Kidney tubule cell (primary cell): ENCODE measurements at regions not wholly inside any gene's neighbourhood (a gene's known extent, or its start where the extent isn't known, plus 50 kb on each side); places are given as distances from the start of the nearest gene placed in this dataset.
"Not testable (repeated sequence)": the region's sequence is repeated elsewhere in the genome, so short reads cannot be mapped to it uniquely, and the experiment has no call there.

Experiments
- DNase-seq: peaks from one replicate; pipeline ENCODE4 v3.0.0-alpha.2; 2018; ENCODE audit warnings: low spot score

- DNase-seq: no peak
Measured at GRCh38 chr6:6815732-6816131, 227.2 kb downstream of the LY86 start.

- no peak for DNase-seq
Measured at GRCh38 chr6:6816716-6817115, 228.2 kb downstream of the LY86 start.

- peak; percentile 36 for DNase-seq
Measured at GRCh38 chr6:6818078-6818639, 229.6 kb downstream of the LY86 start.

- DNase-seq: peak; percentile 98
Measured at GRCh38 chr6:6820641-6821238, 232.2 kb downstream of the LY86 start.

- DNase-seq: no peak
Measured at GRCh38 chr6:6821639-6822261, 233.2 kb downstream of the LY86 start.

GRCh38 chr6:6823030-6823429 is 234.5 kb downstream of the LY86 start:
- DNase-seq: no peak

GRCh38 chr6:6823568-6824224 is 235.2 kb downstream of the LY86 start:
- peak; percentile 36 for DNase-seq

GRCh38 chr6:6824381-6824780 is 235.9 kb downstream of the LY86 start:
- no peak for DNase-seq

GRCh38 chr6:6825193-6825784 is 236.8 kb downstream of the LY86 start:
- peak; percentile 61 for DNase-seq

GRCh38 chr6:6826095-6826901 is 237.8 kb downstream of the LY86 start:
- DNase-seq: peak; percentile 45

GRCh38 chr6:6826961-6827360 is 238.4 kb downstream of the LY86 start:
- no peak for DNase-seq

- no peak for DNase-seq
Measured at GRCh38 chr6:6829872-6830685, 241.6 kb downstream of the LY86 start.

- not testable (repeated sequence) for DNase-seq
Measured at GRCh38 chr6:6830686-6831063, 242.2 kb downstream of the LY86 start.

GRCh38 chr6:6832439-6832838 is 243.9 kb downstream of the LY86 start:
- no peak for DNase-seq

- peak; percentile 62 for DNase-seq
Measured at GRCh38 chr6:6834356-6835222, 246.1 kb downstream of the LY86 start.

- DNase-seq: no peak
Measured at GRCh38 chr6:6835223-6835503, 246.6 kb downstream of the LY86 start.

GRCh38 chr6:6836609-6837406 is 248.3 kb downstream of the LY86 start:
- no peak for DNase-seq

GRCh38 chr6:6837541-6838080 is 249.1 kb downstream of the LY86 start:
- DNase-seq: no peak

GRCh38 chr6:6840831-6841291 is 252.3 kb downstream of the LY86 start:
- no peak for DNase-seq
